Epithelial cell of proximal tubule (primary cell): ENCODE measurements at regions not wholly inside any gene's neighbourhood (a gene's known extent, or its start where the extent isn't known, plus 50 kb on each side); places are given as distances from the start of the nearest gene placed in this dataset.

Experiments used
- DNase-seq: peaks from one replicate; pipeline ENCODE4 v3.0.0-alpha.2; 2011; ENCODE audit warnings: low read depth
- H3K4me3 ChIP-seq: 2 replicates; pipeline ENCODE4 v1.5.1; 2011; ENCODE audit warnings: low read depth, mild to moderate bottlenecking, low read length
- TF ChIP-seq, protein P1 (sequence below): conservative IDR thresholded peaks from 2 replicates; pipeline ENCODE4 v1.5.1; 2012; ENCODE audit warnings: low read depth, mild to moderate bottlenecking, low read length

DNA sequence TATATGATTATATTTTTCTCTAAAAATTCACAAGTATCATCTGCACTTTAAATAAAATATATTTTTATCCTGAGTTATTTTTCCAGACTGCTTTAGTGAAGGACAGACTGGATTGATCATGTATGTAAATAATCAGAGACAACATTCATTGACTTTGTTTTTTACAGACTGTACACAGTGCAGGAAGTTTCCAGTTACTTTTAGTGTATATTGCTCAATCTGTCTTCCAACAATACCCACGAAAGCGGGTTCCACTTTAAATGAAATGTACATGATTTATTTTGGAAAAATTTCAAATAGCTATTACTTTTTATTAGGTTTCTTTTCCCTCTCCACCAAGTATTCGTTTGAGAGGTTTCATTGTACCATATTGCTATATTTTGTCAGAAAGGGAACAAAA, 497.0 kb downstream of the FSCB start:
- TF ChIP-seq, protein P1, sequence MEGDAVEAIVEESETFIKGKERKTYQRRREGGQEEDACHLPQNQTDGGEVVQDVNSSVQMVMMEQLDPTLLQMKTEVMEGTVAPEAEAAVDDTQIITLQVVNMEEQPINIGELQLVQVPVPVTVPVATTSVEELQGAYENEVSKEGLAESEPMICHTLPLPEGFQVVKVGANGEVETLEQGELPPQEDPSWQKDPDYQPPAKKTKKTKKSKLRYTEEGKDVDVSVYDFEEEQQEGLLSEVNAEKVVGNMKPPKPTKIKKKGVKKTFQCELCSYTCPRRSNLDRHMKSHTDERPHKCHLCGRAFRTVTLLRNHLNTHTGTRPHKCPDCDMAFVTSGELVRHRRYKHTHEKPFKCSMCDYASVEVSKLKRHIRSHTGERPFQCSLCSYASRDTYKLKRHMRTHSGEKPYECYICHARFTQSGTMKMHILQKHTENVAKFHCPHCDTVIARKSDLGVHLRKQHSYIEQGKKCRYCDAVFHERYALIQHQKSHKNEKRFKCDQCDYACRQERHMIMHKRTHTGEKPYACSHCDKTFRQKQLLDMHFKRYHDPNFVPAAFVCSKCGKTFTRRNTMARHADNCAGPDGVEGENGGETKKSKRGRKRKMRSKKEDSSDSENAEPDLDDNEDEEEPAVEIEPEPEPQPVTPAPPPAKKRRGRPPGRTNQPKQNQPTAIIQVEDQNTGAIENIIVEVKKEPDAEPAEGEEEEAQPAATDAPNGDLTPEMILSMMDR, result no peak
- H3K4me3 ChIP-seq, result no peak overlapping the region
- no peak for DNase-seq

DNA sequence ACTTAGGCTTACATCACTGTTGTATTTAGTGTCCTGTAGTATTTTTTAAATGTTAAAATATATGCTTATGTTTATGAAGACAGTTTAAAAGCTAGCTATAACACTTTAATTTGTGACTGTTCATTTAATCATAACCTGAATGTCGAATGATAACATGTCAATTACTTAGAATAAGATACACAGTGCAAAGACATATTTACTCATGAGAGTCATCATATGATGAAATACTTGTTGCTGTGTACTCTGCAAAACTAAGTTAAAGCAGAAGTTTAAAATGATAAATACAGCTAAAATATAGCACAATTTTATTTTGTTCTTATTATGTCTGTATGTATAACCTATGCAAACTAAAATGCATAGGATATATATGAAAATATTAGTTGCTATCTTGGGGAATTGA, 497.4 kb downstream of the FSCB start:
- TF ChIP-seq, protein P1, result no peak
- no peak for DNase-seq
- H3K4me3 ChIP-seq, result no peak overlapping the region

DNA sequence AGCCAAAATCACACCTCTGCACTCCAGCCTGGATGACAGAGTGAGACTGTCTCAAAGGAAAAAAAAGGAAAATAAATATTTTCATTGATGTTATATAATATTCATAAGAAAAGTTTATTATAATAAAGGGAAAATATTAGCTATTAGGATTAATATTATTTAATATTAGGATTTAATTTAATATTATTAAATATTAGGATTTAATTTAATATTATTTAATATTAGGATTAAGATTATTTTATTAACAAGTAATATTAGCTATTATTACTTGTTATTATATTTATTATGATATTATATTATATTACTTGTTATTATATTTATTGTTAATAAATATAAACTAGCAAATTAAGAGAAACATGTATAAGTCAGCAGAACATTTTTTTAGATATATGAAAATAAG, 518.1 kb downstream of the FSCB start:
- TF ChIP-seq, protein P1, result no peak
- H3K4me3 ChIP-seq, result no peak overlapping the region
- DNase-seq, result no peak

DNA sequence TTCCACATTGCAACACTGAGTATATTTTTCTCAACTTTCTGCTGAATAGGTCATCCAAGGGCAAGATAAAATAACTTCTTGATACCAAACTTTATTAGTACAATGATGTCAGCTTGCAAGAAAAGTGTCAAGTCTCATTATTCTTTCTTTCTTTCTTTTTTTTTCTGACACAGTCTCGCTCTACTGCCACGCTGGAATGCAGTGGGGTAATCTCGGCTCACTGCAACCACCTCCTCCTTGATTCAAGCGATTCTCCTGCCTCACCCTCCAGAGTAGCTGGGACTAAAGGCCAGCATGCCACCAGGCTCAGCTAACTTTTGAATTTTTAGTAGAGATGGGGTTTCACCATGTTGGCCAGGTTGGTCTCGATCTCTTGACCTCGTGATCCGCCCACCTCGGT, 523.4 kb downstream of the FSCB start:
- TF ChIP-seq, protein P1, result no peak
- DNase-seq, result no peak
- H3K4me3 ChIP-seq, result no peak overlapping the region

DNA sequence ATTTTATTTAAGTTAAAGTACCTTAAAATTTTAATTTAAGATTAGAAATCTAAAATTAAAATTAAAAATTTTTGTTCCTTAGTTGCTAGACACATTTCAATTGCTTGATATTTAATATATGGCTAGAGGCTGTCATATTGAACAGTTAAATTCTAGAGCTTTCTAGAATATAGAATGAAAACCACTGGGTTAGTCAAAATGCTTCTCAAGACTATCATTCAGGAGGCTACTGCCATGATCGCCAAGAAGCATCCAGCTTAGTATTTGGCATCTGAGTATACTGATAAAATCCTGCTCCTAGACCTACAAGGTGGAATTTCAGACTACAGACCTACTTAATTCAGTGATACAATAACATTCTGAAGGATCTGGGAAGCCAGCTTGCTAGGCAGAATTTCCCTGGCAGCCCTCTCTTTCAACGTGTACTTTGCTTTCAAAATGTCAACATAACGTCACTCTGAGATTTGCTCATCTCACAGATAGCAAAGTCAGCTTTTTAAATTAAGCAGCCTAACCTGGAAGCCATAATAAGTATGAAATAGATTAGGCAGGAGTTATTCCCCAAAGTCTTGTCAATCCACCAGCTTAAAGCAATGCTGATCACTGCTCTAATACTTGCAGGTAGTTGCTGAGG, 525.8 kb downstream of the FSCB start:
- H3K4me3 ChIP-seq, result no peak overlapping the region
- DNase-seq, result no peak
- TF ChIP-seq, protein P1, result no peak

DNA sequence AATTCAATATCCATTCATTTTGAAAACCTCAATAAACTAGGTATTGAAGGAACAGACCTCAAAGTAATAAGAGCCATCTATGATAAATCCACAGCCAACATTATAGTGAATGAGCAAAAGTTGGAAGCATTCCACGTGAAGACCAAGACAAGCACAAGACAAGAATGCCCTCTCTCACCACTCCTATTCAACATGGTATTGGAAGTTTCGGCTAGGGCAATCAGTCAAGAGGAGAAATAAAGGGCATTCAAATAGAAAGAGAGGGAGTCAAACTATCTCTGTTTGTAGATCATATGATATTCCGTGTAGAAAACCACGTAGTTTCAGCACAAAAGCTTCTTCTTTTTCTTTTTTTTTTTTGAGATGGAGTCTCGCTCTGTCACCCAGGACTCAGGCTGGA, 550.3 kb downstream of the FSCB start:
- TF ChIP-seq, protein P1, result no peak
- DNase-seq, result no peak
- no peak overlapping the region for H3K4me3 ChIP-seq

DNA sequence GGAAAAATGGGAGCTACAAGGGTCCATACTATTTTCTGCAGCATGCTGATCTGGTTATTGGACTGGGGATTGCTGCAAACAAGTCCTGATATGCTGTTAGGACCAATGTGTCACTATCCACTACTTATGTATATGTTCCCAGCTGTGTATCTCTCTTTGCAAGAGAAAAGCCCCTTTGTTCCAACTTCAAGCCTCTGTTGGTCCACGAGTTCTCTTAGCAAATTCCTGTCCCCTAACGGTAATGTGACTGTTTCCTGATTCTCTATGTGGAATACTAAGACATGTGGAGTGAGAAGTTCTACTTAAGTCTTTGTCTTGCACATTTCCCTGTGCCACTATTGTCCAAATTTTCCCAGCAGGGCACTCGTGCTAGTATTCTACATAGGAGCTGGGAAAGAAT, 557.7 kb downstream of the FSCB start:
- TF ChIP-seq, protein P1, result no peak
- no peak for DNase-seq
- no peak overlapping the region for H3K4me3 ChIP-seq
